ENCODE measurements at regions not wholly inside any gene's neighbourhood (a gene's known extent, or its start where the extent isn't known, plus 50 kb on each side); places are given as distances from the start of the nearest gene placed in this dataset.
"Not testable (repeated sequence)": the region's sequence is repeated elsewhere in the genome, so short reads cannot be mapped to it uniquely, and the experiment has no call there.

DNA sequence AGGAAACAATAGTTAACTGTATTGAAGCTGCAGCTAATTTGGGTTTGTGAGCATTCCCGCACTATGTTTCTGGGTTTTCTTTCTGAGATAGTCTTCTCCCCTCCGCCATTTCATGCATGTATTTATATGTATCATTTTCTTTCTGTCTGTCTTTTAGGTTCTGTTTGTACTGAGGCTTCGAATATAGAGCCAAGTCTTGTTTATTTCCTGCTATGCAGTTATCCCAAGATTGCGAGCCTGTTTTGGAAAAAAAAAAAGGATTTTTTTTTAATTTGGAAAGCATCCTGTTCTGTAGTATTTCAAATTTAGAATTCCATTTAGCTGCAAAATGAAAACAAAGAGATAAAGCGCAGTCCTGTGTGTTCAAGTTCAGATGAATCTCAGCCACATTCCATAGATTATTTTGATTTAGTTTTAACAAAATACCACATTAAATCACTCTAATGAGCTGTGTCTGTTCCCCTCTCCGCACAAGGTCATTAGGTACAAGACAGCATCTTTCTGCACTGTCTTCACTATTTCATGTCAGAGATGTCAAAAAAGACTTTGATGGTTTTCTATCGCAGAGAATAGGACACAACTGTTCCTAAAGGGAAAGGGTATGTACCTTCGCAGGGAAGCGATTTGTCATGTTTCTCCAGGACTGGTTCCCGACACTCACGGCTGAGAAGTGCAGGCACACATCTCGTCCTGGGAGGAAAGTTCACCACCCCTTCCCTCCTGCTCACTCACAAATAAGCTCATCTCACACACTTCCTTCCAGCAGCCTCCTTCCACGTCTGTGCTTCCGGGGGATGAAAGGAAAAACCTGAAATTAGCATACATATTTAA, 443.4 kb downstream of the ZNF516 start:
- in situ Hi-C loops (cut with MboI; ENCODE audit: low sequenced_read_pairs), result no loop called here

GRCh38 chr18:76046221-76046620, 448.8 kb downstream of the ZNF516 start:
- in situ Hi-C loops (cut with MboI; ENCODE audit: low sequenced_read_pairs), result no loop called here

DNA sequence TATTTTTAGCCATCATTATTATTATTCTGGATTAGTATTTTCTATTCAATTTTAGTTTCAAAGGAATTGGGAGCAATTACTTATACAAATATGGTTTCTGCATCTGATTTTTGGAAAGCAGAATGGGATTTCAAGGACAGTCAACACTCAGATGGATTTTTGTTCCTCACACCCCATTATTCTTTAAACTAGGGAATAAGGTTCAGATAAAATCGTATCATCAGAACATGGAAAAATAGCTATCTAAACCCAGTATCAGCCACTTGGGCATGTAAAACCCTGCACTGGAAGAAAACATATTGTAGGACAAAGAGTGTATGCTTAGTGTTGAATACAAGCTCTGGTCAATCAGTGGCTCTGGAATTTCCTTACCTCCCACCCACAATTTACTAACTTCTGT, 452.5 kb downstream of the ZNF516 start:
- in situ Hi-C loops (cut with MboI; ENCODE audit: low sequenced_read_pairs), result no loop called here

GRCh38 chr18:76018210-76018609, 476.8 kb downstream of the ZNF516 start:
- in situ Hi-C loops (cut with MboI; ENCODE audit: low sequenced_read_pairs), result no loop called here

GRCh38 chr18:76013057-76013456, 482.0 kb downstream of the ZNF516 start:
- in situ Hi-C loops (cut with MboI; ENCODE audit: low sequenced_read_pairs), result no loop called here

DNA sequence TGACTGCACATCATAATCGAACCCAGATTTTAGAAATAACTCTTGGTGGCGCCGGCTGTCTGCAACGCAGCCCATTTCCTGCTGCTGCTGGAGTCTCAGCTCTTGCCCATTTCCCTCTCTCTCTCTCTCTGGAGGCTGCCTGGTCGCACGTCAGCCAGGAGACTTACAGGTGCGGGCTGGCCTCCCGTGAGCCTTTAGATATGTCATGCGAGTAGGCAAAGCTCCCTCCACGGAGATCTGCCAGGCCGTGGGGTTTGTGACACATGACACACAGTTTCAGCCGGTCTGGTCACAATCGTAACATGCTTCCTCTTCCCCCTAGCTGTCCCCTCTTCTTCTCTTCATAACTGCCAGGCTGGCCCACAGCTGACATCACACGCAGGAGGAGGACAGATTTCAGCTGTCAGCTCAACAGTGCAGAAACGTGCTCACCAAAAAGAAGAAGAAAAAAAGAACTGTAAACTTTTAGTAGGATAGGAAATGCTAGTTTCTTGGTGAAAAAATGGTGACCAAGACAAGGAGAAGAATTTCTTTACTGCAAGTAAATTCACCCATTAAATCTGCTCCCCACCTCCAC, 489.3 kb downstream of the ZNF516 start:
- in situ Hi-C loops (cut with MboI; ENCODE audit: low sequenced_read_pairs), result no loop called here

DNA sequence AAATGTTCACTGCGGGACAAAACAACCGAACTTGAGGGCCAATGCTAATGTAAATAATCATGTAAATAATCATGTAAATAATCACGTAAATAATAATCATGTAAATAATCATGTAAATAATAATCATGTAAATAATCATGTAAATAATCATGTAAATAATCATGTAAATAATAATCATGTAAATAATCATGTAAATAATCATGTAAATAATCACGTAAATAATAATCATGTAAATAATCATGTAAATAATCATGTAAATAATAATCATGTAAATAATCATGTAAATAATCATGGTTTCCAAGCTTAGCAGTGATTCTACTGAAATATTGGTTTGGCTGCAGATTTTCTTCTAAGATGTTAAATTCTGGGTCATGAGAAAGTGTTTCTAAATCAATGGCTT, 507.1 kb downstream of the ZNF516 start:
- in situ Hi-C loops (cut with MboI; ENCODE audit: low sequenced_read_pairs), result not testable (repeated sequence)

- in situ Hi-C loops (cut with MboI; ENCODE audit: low sequenced_read_pairs), result no loop called here
Measured at GRCh38 chr18:75984853-75985252, 510.2 kb downstream of the ZNF516 start.

- in situ Hi-C loops (cut with MboI; ENCODE audit: low sequenced_read_pairs), result no loop called here
Measured at GRCh38 chr18:75981102-75981501, 513.9 kb downstream of the ZNF516 start.

DNA sequence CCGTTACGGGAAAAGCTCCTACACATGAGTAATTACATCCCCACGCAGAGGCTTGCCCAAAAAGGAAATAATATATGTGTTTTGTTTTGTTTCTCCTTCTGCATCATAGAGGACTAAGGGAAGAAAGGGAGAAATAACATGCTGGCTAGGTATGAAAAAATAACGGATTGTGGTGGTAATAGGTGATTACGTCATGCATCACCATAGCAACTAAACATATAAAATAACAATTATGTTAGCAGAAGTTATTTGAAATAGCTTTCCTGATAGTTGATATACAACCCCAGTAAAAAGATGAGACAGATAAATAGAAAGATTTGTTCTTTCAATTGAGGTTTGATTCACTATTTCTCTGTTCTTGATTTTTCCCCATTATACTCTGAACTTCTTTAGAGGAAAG, 518.0 kb downstream of the ZNF516 start:
- in situ Hi-C loops (cut with MboI; ENCODE audit: low sequenced_read_pairs), result no loop called here

DNA sequence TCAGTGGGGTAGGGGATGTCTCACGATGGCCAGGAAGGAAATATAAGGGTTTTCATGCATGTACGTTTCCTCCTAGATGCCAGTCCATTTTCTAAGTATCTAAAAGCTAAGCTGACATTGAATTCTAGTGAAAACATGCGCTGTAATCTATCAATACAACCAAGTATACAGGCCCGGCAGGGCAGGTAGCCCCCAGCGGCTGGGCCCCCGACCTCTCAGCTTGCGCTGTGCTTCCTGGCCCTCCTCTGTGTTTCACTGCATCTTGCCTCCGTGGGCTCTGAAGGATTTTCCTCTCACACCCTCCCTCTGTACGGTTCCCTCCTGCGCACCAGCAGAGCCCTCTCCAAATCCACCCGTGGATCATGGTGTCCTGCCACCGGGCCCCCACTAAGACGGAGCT, 524.8 kb downstream of the ZNF516 start:
- in situ Hi-C loops (cut with MboI; ENCODE audit: low sequenced_read_pairs), result no loop called here

GRCh38 chr18:75966431-75966830, 528.6 kb downstream of the ZNF516 start:
- in situ Hi-C loops (cut with MboI; ENCODE audit: low sequenced_read_pairs), result no loop called here

DNA sequence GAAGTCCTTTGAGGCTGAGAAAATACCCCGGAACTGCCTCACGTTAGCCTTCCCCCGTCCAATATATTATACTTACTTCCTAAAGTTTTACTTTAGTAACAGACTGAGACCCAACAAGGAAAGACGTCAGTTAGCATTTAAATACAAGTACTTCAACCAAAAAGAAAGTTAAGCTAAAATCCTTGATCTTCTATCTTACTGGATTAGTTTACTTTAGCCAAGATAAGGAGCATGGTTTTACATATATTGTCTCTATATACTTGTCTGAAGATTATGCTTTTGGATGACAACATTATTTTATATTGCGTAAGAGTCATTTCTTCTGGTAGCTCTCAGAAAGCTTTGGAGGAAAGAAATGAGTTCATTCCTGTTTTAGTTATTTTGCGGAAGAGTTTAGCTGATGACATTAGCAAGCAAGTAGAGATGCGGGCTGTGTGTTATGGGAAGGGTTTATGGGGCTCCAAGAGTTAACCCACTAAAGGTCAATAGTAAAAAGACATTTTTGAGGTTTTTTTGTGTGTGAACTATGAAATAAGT, 532.9 kb downstream of the ZNF516 start:
- in situ Hi-C loops (cut with MboI; ENCODE audit: low sequenced_read_pairs), result no loop called here

- in situ Hi-C loops (cut with MboI; ENCODE audit: low sequenced_read_pairs), result not testable (repeated sequence)
Measured at GRCh38 chr18:75960356-75960755, 532.9 kb upstream of the SMIM21 start.

DNA sequence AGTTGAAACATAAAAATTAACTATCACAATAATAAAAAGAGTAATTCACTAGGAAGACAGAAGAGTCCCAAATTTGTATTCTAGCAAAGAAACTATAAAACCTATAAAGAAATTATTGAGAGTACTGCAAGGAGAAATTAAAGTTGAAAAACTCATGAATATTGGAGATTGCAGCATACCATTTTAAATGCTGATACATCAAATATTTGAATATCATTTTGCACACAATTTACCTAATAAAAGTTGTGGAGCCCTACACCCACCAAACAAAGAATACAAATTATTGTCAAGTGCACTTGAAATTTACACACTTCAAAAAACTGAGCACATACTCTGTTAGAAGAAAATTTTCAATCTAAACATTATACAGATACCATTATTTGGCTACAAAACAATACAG, 531.6 kb upstream of the SMIM21 start:
- in situ Hi-C loops (cut with MboI; ENCODE audit: low sequenced_read_pairs), result no loop called here

DNA sequence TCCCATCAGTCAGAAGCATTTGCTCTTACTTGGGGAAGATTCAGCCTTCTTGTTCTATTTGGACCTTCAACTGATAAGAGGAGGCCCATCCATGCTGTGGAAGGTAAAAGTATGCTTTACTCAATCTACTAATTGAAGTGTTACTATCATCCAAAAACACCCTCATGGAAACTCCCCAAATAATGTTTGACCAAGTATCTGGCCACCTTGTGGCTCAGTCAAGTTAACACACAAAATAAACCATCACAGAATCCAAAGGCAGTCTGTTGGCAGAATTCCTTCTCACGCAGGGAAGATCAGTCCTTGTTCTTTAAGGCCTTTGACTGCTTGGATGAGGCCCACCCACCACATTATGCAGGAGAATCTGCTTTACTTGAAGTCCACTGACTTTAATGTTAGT, 531.2 kb upstream of the SMIM21 start:
- in situ Hi-C loops (cut with MboI; ENCODE audit: low sequenced_read_pairs), result no loop called here

GRCh38 chr18:75945265-75945933, 517.9 kb upstream of the SMIM21 start:
- in situ Hi-C loops (cut with MboI; ENCODE audit: low sequenced_read_pairs), result no loop called here

- in situ Hi-C loops (cut with MboI; ENCODE audit: low sequenced_read_pairs), result no loop called here
Measured at GRCh38 chr18:75937306-75937705, 509.8 kb upstream of the SMIM21 start.

DNA sequence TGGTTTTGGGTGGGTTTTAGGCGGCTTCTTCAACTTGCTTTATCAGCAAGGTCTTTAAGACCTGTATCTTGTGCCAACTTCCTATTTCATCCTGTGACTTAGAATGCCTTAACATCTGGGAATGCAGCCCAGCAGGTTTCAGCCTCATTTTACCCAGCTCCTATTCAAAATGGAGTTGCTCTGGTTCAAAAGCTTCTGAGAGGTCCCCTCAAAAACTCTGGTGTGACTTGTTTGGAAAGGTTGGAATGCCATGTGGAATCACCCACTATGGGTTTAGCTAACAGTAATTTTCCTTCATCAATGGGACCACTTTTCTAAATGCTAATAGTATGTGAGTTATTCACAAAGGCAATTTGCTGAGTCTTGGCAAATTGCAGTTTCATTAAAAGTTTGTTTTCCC, 509.4 kb upstream of the SMIM21 start:
- in situ Hi-C loops (cut with MboI; ENCODE audit: low sequenced_read_pairs), result no loop called here

DNA sequence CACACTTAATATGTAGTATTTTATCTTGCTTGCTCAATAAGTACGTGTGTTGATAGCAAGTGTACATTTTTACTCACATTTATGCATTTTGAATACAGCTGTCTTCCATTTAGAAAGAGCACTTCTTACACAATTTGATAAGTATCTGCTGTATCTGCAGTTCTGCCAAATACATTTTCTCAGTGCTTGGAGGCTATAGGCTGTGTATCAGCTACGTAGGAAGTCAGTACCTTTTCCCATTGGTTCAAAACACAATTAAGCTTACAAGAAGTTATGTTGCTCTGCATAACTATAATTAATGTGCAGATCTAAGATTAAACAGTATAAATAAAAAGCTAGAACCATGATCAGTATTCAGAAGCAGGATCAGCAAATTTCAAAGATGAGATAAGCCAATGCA, 503.6 kb upstream of the SMIM21 start:
- in situ Hi-C loops (cut with MboI; ENCODE audit: low sequenced_read_pairs), result no loop called here

- in situ Hi-C loops (cut with MboI; ENCODE audit: low sequenced_read_pairs), result no loop called here
Measured at GRCh38 chr18:75928706-75929105, 501.2 kb upstream of the SMIM21 start.

DNA sequence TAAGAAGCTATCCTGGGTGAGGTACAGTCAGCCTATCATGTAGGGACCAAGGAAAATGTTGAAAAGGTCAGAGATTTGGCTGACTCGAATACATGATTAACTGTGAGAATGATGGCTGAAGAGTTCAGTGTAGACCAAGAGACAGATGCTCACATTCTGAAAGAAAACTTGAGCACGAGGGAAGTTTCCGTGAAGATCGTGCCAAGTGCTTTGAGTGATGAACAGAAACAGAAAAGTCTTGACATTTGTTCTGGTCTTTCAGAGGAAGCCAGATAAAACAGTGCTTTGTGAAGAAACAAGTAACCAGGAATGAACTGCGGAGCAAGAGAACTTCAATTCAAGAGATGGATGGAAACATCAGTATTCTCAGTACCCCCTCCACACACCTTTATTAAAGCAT, 500.3 kb upstream of the SMIM21 start:
- in situ Hi-C loops (cut with MboI; ENCODE audit: low sequenced_read_pairs), result no loop called here
